Panc1 (cell line): ENCODE measurements at regions not wholly inside any gene's neighbourhood (a gene's known extent, or its start where the extent isn't known, plus 50 kb on each side); places are given as distances from the start of the nearest gene placed in this dataset.

Experiments used
- ATAC-seq: fragments of 200-7000 bp; cut with Tn5 transposase; 2 replicates; pipeline ENCODE4 v1.9.1; 2020; ENCODE audit warnings: mild to moderate bottlenecking, moderate library complexity
- BruUV-seq: library from RNA; stranded (reverse); fragments of 400-500 nt; replicated peaks from 2 replicates; lab custom pipeline; 2021; lab: Mats Ljungman, UMichigan
- CTCF ChIA-PET: fragments of 300-600 bp; sonication (Branson Sonifier 250); formaldehyde crosslinking; loops from one replicate; lab custom pipeline; 2022; ENCODE audit warnings: antibody characterized with exemption; lab: Charles Lee
- POLR2A ChIA-PET: fragments of 300-600 bp; sonication (Branson Sonifier 250); formaldehyde crosslinking; loops from one replicate; lab custom pipeline; 2022; ENCODE audit warnings: antibody characterized with exemption; lab: Charles Lee
- DNase-seq: peaks from one replicate; pipeline ENCODE4 v3.0.0-alpha.2; 2010; ENCODE audit warnings: low read depth, low spot score
- H3K27ac ChIP-seq: 2 replicates; pipeline ENCODE4 v1.5.1; 2011; ENCODE audit warnings: mild to moderate bottlenecking, low read length, inconsistent platforms
- H3K27me3 ChIP-seq: fragments of 200-500 bp; sonication (Bioruptor generic); 2 replicates; pipeline ENCODE4 v1.6.0; 2014; ENCODE audit warnings: low read length, inconsistent platforms; ENCODE audit not compliant: control insufficient read depth, insufficient read depth
- H3K36me3 ChIP-seq: fragments of 200-500 bp; sonication (Bioruptor generic); 2 replicates; pipeline ENCODE4 v1.5.1; 2014; ENCODE audit warnings: inconsistent platforms, mild to moderate bottlenecking, low read length, moderate library complexity; ENCODE audit not compliant: control insufficient read depth, insufficient read depth
- H3K4me1 ChIP-seq: 2 replicates; pipeline ENCODE4 v1.5.1; 2011; ENCODE audit warnings: inconsistent platforms, mild to moderate bottlenecking, low read length, moderate library complexity; ENCODE audit not compliant: control insufficient read depth, insufficient read depth
- H3K4me3 ChIP-seq, 2 experiments: 2 replicates each; pipeline ENCODE4 v1.5.1; 2011 to 2012; ENCODE audit warnings: low read depth in 2 of 2, low read length in 2 of 2, mild to moderate bottlenecking in 2 of 2, inconsistent platforms in 1 of 2, moderate library complexity in 1 of 2
- H3K9me3 ChIP-seq: fragments of 200-500 bp; sonication (Bioruptor generic); 2 replicates; pipeline ENCODE4 v1.5.1; 2014; ENCODE audit warnings: low read depth, mild to moderate bottlenecking, inconsistent platforms, low read length, moderate library complexity; ENCODE audit not compliant: control insufficient read depth, insufficient read depth
- POLR2AphosphoS5 ChIP-seq: IDR thresholded peaks from 2 replicates; pipeline ENCODE4 v1.6.1; 2012; ENCODE audit warnings: mild to moderate bottlenecking, low read depth, low read length, moderate library complexity
- SIN3A ChIP-seq: IDR thresholded peaks from 2 replicates; pipeline ENCODE4 v1.6.1; 2012; ENCODE audit warnings: low read depth, mild to moderate bottlenecking, low read length, moderate library complexity, borderline replicate concordance; ENCODE audit not compliant: insufficient read depth
- TCF7L2 ChIP-seq: IDR thresholded peaks from 2 replicates; pipeline ENCODE4 v1.6.1; 2011; ENCODE audit warnings: mild to moderate bottlenecking, low read depth, low read length, inconsistent platforms
- in situ Hi-C: cut with HindIII; loops from 2 replicates; pipeline ENCODE4 v1.10.0; 2016; ENCODE audit warnings: low sequenced_read_pairs, low pct_unique_long_range_greater_than_20kb
- intact Hi-C: fragments of 100-400 bp; cut with micrococcal nuclease; formaldehyde crosslinking; loops from one replicate; pipeline ENCODE4 v1.10.0; 2022; ENCODE audit not compliant: unreplicated experiment
- TF ChIP-seq, protein P1 (sequence below): fragments of 450-650 bp; IDR thresholded peaks from 2 replicates; pipeline ENCODE4 v1.5.1; 2017; ENCODE audit warnings: mild to moderate bottlenecking
- TF ChIP-seq, protein P2 (sequence below), 2 experiments: IDR thresholded peaks; 2 replicates each; pipeline ENCODE4 v1.6.1; 2011 to 2012; ENCODE audit warnings: low read depth in 2 of 2, control low read depth in 1 of 2, low read length in 1 of 2, mild to moderate bottlenecking in 1 of 2, moderate library complexity in 1 of 2; ENCODE audit not compliant: insufficient read depth in 1 of 2

DNA sequence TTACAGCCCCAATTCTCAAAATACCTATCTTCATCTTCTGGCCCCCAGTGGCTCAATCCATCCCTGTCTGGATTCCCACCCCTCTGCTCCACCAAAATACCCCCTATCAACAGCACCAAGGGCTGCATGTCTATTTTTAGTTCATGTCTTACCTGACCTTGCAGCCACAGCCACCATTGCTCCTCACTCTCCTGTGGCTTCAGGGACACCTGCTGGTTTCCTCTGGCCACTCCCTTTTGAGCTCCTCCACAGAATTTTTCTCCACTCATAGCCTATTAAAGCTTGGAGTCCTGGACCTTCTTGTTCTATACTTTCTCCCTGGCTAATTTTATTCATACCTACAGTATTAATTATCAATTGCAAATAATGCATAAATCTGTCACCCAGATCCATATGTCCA, 125.3 kb upstream of the NGF start:
- in situ Hi-C loops (no loop called here), intact Hi-C loops (loop anchor here (10.0 kb wide), 1 partner anchor 131 kb away; no protein-coding TSS in a partner anchor)
- H3K9me3 ChIP-seq = no peaks in the 10 kb centered on the region
- H3K4me1 ChIP-seq = no peaks in the 10 kb centered on the region
- H3K27me3 ChIP-seq = no peaks in the 10 kb centered on the region
- no peak overlapping the region for H3K4me3 ChIP-seq
- CTCF ChIA-PET = no interaction called here
- no peak for TF ChIP-seq POLR2AphosphoS5
- TF ChIP-seq TCF7L2 = no peak
- TF ChIP-seq, protein P1, sequence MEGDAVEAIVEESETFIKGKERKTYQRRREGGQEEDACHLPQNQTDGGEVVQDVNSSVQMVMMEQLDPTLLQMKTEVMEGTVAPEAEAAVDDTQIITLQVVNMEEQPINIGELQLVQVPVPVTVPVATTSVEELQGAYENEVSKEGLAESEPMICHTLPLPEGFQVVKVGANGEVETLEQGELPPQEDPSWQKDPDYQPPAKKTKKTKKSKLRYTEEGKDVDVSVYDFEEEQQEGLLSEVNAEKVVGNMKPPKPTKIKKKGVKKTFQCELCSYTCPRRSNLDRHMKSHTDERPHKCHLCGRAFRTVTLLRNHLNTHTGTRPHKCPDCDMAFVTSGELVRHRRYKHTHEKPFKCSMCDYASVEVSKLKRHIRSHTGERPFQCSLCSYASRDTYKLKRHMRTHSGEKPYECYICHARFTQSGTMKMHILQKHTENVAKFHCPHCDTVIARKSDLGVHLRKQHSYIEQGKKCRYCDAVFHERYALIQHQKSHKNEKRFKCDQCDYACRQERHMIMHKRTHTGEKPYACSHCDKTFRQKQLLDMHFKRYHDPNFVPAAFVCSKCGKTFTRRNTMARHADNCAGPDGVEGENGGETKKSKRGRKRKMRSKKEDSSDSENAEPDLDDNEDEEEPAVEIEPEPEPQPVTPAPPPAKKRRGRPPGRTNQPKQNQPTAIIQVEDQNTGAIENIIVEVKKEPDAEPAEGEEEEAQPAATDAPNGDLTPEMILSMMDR = no peak
- no peak for TF ChIP-seq SIN3A
- TF ChIP-seq, protein P2, sequence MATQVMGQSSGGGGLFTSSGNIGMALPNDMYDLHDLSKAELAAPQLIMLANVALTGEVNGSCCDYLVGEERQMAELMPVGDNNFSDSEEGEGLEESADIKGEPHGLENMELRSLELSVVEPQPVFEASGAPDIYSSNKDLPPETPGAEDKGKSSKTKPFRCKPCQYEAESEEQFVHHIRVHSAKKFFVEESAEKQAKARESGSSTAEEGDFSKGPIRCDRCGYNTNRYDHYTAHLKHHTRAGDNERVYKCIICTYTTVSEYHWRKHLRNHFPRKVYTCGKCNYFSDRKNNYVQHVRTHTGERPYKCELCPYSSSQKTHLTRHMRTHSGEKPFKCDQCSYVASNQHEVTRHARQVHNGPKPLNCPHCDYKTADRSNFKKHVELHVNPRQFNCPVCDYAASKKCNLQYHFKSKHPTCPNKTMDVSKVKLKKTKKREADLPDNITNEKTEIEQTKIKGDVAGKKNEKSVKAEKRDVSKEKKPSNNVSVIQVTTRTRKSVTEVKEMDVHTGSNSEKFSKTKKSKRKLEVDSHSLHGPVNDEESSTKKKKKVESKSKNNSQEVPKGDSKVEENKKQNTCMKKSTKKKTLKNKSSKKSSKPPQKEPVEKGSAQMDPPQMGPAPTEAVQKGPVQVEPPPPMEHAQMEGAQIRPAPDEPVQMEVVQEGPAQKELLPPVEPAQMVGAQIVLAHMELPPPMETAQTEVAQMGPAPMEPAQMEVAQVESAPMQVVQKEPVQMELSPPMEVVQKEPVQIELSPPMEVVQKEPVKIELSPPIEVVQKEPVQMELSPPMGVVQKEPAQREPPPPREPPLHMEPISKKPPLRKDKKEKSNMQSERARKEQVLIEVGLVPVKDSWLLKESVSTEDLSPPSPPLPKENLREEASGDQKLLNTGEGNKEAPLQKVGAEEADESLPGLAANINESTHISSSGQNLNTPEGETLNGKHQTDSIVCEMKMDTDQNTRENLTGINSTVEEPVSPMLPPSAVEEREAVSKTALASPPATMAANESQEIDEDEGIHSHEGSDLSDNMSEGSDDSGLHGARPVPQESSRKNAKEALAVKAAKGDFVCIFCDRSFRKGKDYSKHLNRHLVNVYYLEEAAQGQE (IDR thresholded peaks at IDR 0.05; ENCODE audit: insufficient read depth in 1 of 2, low read depth in 2 of 2, low read length in 1 of 2) = no peak
- no peaks in the 10 kb centered on the region for H3K36me3 ChIP-seq
- no peak for DNase-seq
- no peak overlapping the region for H3K27ac ChIP-seq
- POLR2A ChIA-PET = no interaction called here
- BruUV-seq = no TSS peak
- ATAC-seq = no peak

DNA sequence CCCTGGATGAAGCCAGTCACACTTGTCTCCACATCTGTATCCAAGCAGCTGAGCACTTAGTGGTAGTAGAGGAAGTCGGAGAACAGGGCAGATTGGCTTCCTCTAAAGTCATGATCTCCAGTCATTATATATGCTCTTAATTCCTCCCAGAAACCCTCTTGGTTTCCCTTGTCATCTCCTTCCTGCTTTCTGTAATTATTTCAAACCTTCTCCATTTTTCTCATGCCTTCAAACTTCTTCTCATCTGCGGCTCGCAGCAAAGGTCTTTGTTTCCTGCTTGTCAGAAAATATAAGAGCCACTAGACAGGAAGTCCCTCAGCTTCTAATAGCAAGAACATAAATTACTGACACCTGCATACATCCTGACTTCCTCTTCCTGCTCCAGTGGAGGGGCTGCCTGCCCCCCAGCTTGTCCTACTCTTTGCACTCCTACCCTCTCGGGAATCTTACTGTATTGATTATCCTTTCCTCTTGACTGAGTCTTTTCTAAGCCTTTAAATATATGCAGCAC, 124.6 kb upstream of the NGF start:
- H3K27ac ChIP-seq = no peak overlapping the region
- BruUV-seq = no TSS peak
- no peaks in the 10 kb centered on the region for H3K4me1 ChIP-seq
- in situ Hi-C loops = no loop called here
- TF ChIP-seq, protein P1 = no peak
- TF ChIP-seq TCF7L2 (no peak), SIN3A (no peak), POLR2AphosphoS5 (no peak)
- TF ChIP-seq, protein P2 (IDR thresholded peaks at IDR 0.05; ENCODE audit: insufficient read depth in 1 of 2, low read depth in 2 of 2, low read length in 1 of 2) = no peak
- intact Hi-C loops = loop anchor here (10.0 kb wide), 1 partner anchor 132 kb away; no protein-coding TSS in a partner anchor
- no peak overlapping the region for H3K4me3 ChIP-seq
- H3K36me3 ChIP-seq = no peaks in the 10 kb centered on the region
- POLR2A ChIA-PET = no interaction called here
- CTCF ChIA-PET = no interaction called here
- ATAC-seq = no peak
- H3K9me3 ChIP-seq = no peaks in the 10 kb centered on the region
- no peak for DNase-seq
- no peaks in the 10 kb centered on the region for H3K27me3 ChIP-seq
